HCT116 (cell line): ENCODE measurements at regions not wholly inside any gene's neighbourhood (a gene's known extent, or its start where the extent isn't known, plus 50 kb on each side); places are given as distances from the start of the nearest gene placed in this dataset.

ENCODE experiments used
- ATAC-seq: fragments of 200-7000 bp; cut with Tn5 transposase; 2 replicates; pipeline ENCODE4 v1.9.1; 2020; ENCODE audit warnings: mild to moderate bottlenecking, moderate library complexity
- BruUV-seq: library from RNA; stranded (reverse); fragments of 400-500 nt; replicated peaks from 2 replicates; lab custom pipeline; 2021; lab: Mats Ljungman, UMichigan
- CTCF ChIA-PET: fragments of 300-600 bp; sonication (Branson Sonifier 250); formaldehyde crosslinking; loops from one replicate; lab custom pipeline; 2021; ENCODE audit warnings: antibody characterized with exemption; lab: Charles Lee
- POLR2A ChIA-PET: fragments of 300-600, 350-600 bp; sonication (Branson Sonifier 250); formaldehyde crosslinking; loops from one replicate; lab custom pipeline; 2021; ENCODE audit warnings: antibody characterized with exemption; lab: Charles Lee
- RAD21 ChIA-PET, 2 experiments: fragments of 300-600 bp; sonication (Branson Sonifier 250); formaldehyde crosslinking; loops; one replicate each; lab custom pipeline; 2023; ENCODE audit warnings: low total read pairs in 2 of 2; ENCODE audit not compliant: uncharacterized antibody in 2 of 2, unreplicated experiment in 2 of 2, low non-redundant PET in 1 of 2; lab: Charles Lee
- DNase-seq: peaks from one replicate; pipeline ENCODE4 v3.0.0-alpha.2; 2010; ENCODE audit warnings: low read depth, low spot score
- H2AFZ ChIP-seq: fragments of 200-600 bp; shearing (Covaris generic), sonication (generic); 2 replicates; pipeline ENCODE4 v1.6.1; 2017; ENCODE audit warnings: low read depth, mixed run types, mixed read lengths, antibody characterized with exemption, low read length; ENCODE audit not compliant: poor library complexity, severe bottlenecking
- H3K27ac ChIP-seq: 2 replicates; pipeline ENCODE4 v1.5.1; 2012; ENCODE audit warnings: low read depth, low read length
- H3K27me3 ChIP-seq: fragments of 200-600 bp; sonication (generic); 2 replicates; pipeline ENCODE4 v1.6.1; 2016; ENCODE audit warnings: mixed run types, low read length, mixed read lengths; ENCODE audit not compliant: insufficient read depth
- H3K36me3 ChIP-seq, 2 experiments: fragments of 200-500 bp in 1 of 2; fragments of 200-600 bp in 1 of 2; sonication (Bioruptor generic) in 1 of 2; sonication (generic) in 1 of 2; 2 replicates each; pipeline versions ENCODE4 v1.5.1 to v1.6.1; 2014 to 2016; ENCODE audit warnings: low read length in 2 of 2, inconsistent platforms in 1 of 2, mixed read lengths in 1 of 2, mixed run types in 1 of 2; ENCODE audit not compliant: insufficient read depth in 2 of 2, control insufficient read depth in 1 of 2
- H3K4me1 ChIP-seq, 2 experiments: fragments of 200-600 bp in 1 of 2; sonication (generic) in 1 of 2; 2 replicates each; pipeline versions ENCODE4 v1.5.1 to v1.6.1; 2012 to 2017; ENCODE audit warnings: low read length in 2 of 2, inconsistent platforms in 1 of 2, mild to moderate bottlenecking in 1 of 2, mixed read lengths in 1 of 2, mixed run types in 1 of 2, moderate library complexity in 1 of 2; ENCODE audit not compliant: insufficient read depth in 2 of 2, control insufficient read depth in 1 of 2
- H3K4me2 ChIP-seq: fragments of 200-600 bp; sonication (generic); 2 replicates; pipeline ENCODE4 v1.6.1; 2017; ENCODE audit warnings: mixed run types, low read length, mixed read lengths
- H3K4me3 ChIP-seq, 2 experiments: fragments of 200-600 bp in 1 of 2; sonication (generic) in 1 of 2; replicated peaks in 1 of 2; 2 replicates each; pipeline ENCODE4 v1.5.1; 2011 to 2016; ENCODE audit warnings: low read length in 2 of 2, control low read depth in 1 of 2, low read depth in 1 of 2, mild to moderate bottlenecking in 1 of 2, mixed read lengths in 1 of 2, mixed run types in 1 of 2
- H3K79me2 ChIP-seq: fragments of 200-600 bp; sonication (generic); 2 replicates; pipeline ENCODE4 v1.6.1; 2017; ENCODE audit warnings: mild to moderate bottlenecking, mixed run types, low read length, moderate library complexity, mixed read lengths; ENCODE audit not compliant: insufficient read depth
- H3K9ac ChIP-seq: fragments of 200-600 bp; sonication (generic); 2 replicates; pipeline ENCODE4 v1.6.1; 2016; ENCODE audit warnings: low read length, mixed read lengths
- H3K9me2 ChIP-seq: fragments of 200-600 bp; sonication (generic), shearing (Covaris generic); 2 replicates; pipeline ENCODE4 v1.6.1; 2017; ENCODE audit warnings: mixed run types, mild to moderate bottlenecking, moderate library complexity; ENCODE audit not compliant: insufficient read depth
- H3K9me3 ChIP-seq, 2 experiments: fragments of 200-500 bp in 1 of 2; fragments of 200-600 bp in 1 of 2; sonication (Bioruptor generic) in 1 of 2; sonication (generic) in 1 of 2; 2 replicates each; pipeline ENCODE4 v1.6.1; 2014 to 2017; ENCODE audit warnings: low read length in 2 of 2, mixed read lengths in 2 of 2, inconsistent platforms in 1 of 2, low read depth in 1 of 2, mild to moderate bottlenecking in 1 of 2, mixed run types in 1 of 2, moderate library complexity in 1 of 2; ENCODE audit not compliant: control insufficient read depth in 1 of 2, insufficient read depth in 1 of 2
- H4K20me1 ChIP-seq: fragments of 200-600 bp; sonication (generic), shearing (Covaris generic); 2 replicates; pipeline ENCODE4 v1.6.1; 2017; ENCODE audit warnings: mixed run types, mild to moderate bottlenecking, moderate library complexity; ENCODE audit not compliant: insufficient read depth
- CBX3 ChIP-seq: IDR thresholded peaks from 2 replicates; pipeline ENCODE4 v1.6.1; 2012; ENCODE audit warnings: low read depth
- POLR2A ChIP-seq: IDR thresholded peaks from 2 replicates; pipeline ENCODE4 v1.7.0; 2011; ENCODE audit warnings: borderline replicate concordance; ENCODE audit not compliant: insufficient read depth, insufficient read length; ENCODE audit errors: extremely low read depth
- RAD21 ChIP-seq: IDR thresholded peaks from 2 replicates; pipeline ENCODE4 v1.6.1; 2012; ENCODE audit warnings: low read depth, mild to moderate bottlenecking
- REST ChIP-seq: IDR thresholded peaks from 2 replicates; pipeline ENCODE4 v1.6.1; 2012; ENCODE audit warnings: low read depth
- SP1 ChIP-seq: IDR thresholded peaks from 2 replicates; pipeline ENCODE4 v1.6.1; 2012; ENCODE audit warnings: low read depth
- SRF ChIP-seq: IDR thresholded peaks from 2 replicates; pipeline ENCODE4 v1.6.1; 2012; ENCODE audit warnings: low read depth
- intact Hi-C: fragments of 100-400 bp; cut with micrococcal nuclease; formaldehyde crosslinking; loops from 2 replicates; pipeline ENCODE4 v1.10.0; 2022
- TF ChIP-seq, protein P1 (sequence below): IDR thresholded peaks from 2 replicates; pipeline ENCODE4 v1.6.1; 2011; ENCODE audit warnings: mild to moderate bottlenecking, low read length, moderate library complexity; ENCODE audit not compliant: insufficient replicate concordance; ENCODE audit errors: extremely low read depth

- TF ChIP-seq REST: no peak
These were observed 61.7 kb upstream of the DCAF8L1 start (continued) for GRCh38 chrX:28042826-28043564.

DNA sequence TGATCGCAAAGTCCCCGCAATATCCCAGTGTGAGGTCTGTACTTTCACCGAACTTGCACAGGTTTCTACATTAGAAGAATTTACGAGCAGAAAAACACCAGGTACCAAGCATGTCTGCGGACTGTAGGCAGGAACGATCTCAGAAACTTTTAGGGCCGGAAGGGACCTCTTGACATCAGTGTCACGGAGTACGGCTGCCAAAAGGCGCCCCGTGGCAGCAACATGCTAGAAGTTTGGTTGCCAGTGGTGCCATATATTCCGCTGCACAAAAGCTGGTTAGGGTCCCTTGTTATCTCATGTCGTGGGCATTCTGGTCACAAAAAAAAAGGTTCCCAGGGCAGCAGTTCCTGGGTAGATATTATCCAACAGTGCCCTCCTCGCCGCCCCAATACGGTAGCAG lies 61.0 kb upstream of the DCAF8L1 start:
- H3K27me3 ChIP-seq: no peaks in the 10 kb centered on the region
- H3K9ac ChIP-seq: no peak overlapping the region
- H3K4me1 ChIP-seq: no peaks in the 10 kb centered on the region
- ChIA-PET POLR2A (no interaction called here), CTCF (no interaction called here), RAD21 (no interaction called here)
- no peaks in the 10 kb centered on the region for H3K9me2 ChIP-seq
- no peak for ATAC-seq
- H3K4me2 ChIP-seq: no peak overlapping the region
- TF ChIP-seq SRF (no peak), RAD21 (no peak), SP1 (no peak), POLR2A (no peak), CBX3 (no peak), REST (no peak)
- TF ChIP-seq, protein P1, sequence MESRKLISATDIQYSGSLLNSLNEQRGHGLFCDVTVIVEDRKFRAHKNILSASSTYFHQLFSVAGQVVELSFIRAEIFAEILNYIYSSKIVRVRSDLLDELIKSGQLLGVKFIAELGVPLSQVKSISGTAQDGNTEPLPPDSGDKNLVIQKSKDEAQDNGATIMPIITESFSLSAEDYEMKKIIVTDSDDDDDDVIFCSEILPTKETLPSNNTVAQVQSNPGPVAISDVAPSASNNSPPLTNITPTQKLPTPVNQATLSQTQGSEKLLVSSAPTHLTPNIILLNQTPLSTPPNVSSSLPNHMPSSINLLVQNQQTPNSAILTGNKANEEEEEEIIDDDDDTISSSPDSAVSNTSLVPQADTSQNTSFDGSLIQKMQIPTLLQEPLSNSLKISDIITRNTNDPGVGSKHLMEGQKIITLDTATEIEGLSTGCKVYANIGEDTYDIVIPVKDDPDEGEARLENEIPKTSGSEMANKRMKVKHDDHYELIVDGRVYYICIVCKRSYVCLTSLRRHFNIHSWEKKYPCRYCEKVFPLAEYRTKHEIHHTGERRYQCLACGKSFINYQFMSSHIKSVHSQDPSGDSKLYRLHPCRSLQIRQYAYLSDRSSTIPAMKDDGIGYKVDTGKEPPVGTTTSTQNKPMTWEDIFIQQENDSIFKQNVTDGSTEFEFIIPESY: no peak
- H4K20me1 ChIP-seq: no peaks in the 10 kb centered on the region
- no peak for DNase-seq
- BruUV-seq: no TSS peak
- H3K79me2 ChIP-seq: no peaks in the 10 kb centered on the region
- no peak overlapping the region for H3K4me3 ChIP-seq
- no peak overlapping the region for H2AFZ ChIP-seq
- intact Hi-C loops: no loop called here
- no peak overlapping the region for H3K27ac ChIP-seq
- H3K36me3 ChIP-seq: no peaks in the 10 kb centered on the region
- H3K9me3 ChIP-seq: no peaks in the 10 kb centered on the region
